Ishikawa (cell line): ENCODE measurements at regions not wholly inside any gene's neighbourhood (a gene's known extent, or its start where the extent isn't known, plus 50 kb on each side); places are given as distances from the start of the nearest gene placed in this dataset.
A peak's percentile ranks its signal among the peaks of the same experiment; 100 is the strongest.

Experiments used
- CEBPB ChIP-seq: IDR thresholded peaks from 2 replicates; pipeline ENCODE4 v1.6.1; 2012
- CREB1 ChIP-seq: IDR thresholded peaks from 2 replicates; pipeline ENCODE4 v1.6.1; 2012; ENCODE audit warnings: low read depth
- EGR1 ChIP-seq: IDR thresholded peaks from 2 replicates; pipeline ENCODE4 v1.6.1; 2012
- EP300 ChIP-seq: IDR thresholded peaks from 2 replicates; pipeline ENCODE4 v1.6.1; 2012; ENCODE audit warnings: borderline replicate concordance
- FOXM1 ChIP-seq: IDR thresholded peaks from 2 replicates; pipeline ENCODE4 v1.6.1; 2012; ENCODE audit warnings: low read depth, borderline replicate concordance
- NFIC ChIP-seq: IDR thresholded peaks from 2 replicates; pipeline ENCODE4 v1.6.1; 2012
- RAD21 ChIP-seq: IDR thresholded peaks from 2 replicates; pipeline ENCODE4 v1.6.1; 2012; ENCODE audit warnings: low read depth
- TAF1 ChIP-seq: IDR thresholded peaks from 2 replicates; pipeline ENCODE4 v1.6.1; 2012; ENCODE audit warnings: low read depth, mild to moderate bottlenecking
- TCF12 ChIP-seq: IDR thresholded peaks from 2 replicates; pipeline ENCODE4 v1.6.1; 2012; ENCODE audit warnings: low read depth
- TEAD4 ChIP-seq: IDR thresholded peaks from 2 replicates; pipeline ENCODE4 v1.6.1; 2012
- YY1 ChIP-seq: IDR thresholded peaks from 2 replicates; pipeline ENCODE4 v1.6.1; 2012; ENCODE audit warnings: low read depth
- ZBTB7A ChIP-seq: IDR thresholded peaks from 2 replicates; pipeline ENCODE4 v1.6.1; 2012; ENCODE audit warnings: low read depth
- TF ChIP-seq, protein P1 (sequence below): IDR thresholded peaks from 2 replicates; pipeline ENCODE4 v1.6.1; 2012
- TF ChIP-seq, protein P2 (sequence below): IDR thresholded peaks from 2 replicates; pipeline ENCODE4 v1.6.1; 2012
- TF ChIP-seq, protein P3 (sequence below): IDR thresholded peaks from 2 replicates; pipeline ENCODE4 v1.6.1; 2012; ENCODE audit warnings: low read depth, mild to moderate bottlenecking

DNA sequence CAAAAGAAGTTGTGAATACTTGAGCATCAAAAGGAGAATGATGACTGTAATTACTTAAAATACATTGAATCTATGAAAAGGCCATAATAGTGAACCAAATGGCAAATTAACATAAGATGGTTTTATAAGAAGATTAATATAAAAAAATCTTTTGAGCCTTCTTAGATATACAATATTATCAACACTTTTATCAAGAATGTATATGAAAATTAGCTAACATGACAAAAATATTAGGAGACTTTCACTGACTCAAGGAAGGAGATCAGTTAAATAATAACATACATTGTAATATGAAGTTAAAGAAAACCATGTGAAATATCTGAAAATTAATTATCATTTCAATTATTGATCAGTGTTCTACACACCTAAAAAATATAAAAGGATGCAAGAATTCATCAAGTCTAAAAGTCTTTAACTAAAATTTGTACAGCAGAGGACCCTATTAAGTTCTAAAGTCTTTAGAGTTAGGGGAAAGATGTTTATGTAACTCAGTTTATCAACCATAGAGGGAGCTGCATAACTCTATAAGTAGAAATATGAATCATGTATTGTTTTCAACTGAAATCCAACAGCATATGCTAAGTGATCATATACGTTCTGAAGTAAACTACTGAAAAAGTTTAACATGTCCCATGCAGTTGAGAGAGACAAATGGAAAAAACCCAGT is 756.1 kb upstream of the MIR17HG start:
- no peak for TF ChIP-seq CEBPB

DNA sequence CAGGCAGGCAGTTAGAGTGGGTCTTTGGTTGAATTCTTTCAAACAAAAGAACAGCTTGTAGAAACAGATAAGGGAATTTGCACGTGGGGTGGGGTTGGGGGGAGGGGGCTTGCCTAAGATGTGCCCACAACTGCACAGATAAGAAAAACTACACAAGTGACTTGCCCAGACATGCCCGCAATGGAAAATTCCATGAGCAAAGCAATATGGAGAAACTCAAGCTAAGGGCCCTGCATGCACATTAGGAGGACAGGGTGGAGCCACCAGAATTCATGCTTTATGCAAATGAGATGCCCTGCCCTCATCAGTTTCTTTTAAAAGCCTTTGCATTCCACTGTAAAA is 755.6 kb upstream of the MIR17HG start:
- no peak for TF ChIP-seq TAF1
- TF ChIP-seq, protein P1, sequence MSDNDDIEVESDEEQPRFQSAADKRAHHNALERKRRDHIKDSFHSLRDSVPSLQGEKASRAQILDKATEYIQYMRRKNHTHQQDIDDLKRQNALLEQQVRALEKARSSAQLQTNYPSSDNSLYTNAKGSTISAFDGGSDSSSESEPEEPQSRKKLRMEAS = no peak
- no peak for TF ChIP-seq FOXM1
- TF ChIP-seq TEAD4 = no peak
- no peak for TF ChIP-seq CREB1
- TF ChIP-seq TCF12 = no peak
- no peak for TF ChIP-seq ZBTB7A
- no peak for TF ChIP-seq EP300
- TF ChIP-seq EGR1 = no peak
- TF ChIP-seq NFIC = no peak
- TF ChIP-seq, protein P2, sequence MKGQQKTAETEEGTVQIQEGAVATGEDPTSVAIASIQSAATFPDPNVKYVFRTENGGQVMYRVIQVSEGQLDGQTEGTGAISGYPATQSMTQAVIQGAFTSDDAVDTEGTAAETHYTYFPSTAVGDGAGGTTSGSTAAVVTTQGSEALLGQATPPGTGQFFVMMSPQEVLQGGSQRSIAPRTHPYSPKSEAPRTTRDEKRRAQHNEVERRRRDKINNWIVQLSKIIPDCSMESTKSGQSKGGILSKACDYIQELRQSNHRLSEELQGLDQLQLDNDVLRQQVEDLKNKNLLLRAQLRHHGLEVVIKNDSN = no peak
- TF ChIP-seq CEBPB = no peak
- TF ChIP-seq, protein P3, sequence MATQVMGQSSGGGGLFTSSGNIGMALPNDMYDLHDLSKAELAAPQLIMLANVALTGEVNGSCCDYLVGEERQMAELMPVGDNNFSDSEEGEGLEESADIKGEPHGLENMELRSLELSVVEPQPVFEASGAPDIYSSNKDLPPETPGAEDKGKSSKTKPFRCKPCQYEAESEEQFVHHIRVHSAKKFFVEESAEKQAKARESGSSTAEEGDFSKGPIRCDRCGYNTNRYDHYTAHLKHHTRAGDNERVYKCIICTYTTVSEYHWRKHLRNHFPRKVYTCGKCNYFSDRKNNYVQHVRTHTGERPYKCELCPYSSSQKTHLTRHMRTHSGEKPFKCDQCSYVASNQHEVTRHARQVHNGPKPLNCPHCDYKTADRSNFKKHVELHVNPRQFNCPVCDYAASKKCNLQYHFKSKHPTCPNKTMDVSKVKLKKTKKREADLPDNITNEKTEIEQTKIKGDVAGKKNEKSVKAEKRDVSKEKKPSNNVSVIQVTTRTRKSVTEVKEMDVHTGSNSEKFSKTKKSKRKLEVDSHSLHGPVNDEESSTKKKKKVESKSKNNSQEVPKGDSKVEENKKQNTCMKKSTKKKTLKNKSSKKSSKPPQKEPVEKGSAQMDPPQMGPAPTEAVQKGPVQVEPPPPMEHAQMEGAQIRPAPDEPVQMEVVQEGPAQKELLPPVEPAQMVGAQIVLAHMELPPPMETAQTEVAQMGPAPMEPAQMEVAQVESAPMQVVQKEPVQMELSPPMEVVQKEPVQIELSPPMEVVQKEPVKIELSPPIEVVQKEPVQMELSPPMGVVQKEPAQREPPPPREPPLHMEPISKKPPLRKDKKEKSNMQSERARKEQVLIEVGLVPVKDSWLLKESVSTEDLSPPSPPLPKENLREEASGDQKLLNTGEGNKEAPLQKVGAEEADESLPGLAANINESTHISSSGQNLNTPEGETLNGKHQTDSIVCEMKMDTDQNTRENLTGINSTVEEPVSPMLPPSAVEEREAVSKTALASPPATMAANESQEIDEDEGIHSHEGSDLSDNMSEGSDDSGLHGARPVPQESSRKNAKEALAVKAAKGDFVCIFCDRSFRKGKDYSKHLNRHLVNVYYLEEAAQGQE = no peak
- no peak for TF ChIP-seq RAD21
- no peak for TF ChIP-seq YY1

DNA sequence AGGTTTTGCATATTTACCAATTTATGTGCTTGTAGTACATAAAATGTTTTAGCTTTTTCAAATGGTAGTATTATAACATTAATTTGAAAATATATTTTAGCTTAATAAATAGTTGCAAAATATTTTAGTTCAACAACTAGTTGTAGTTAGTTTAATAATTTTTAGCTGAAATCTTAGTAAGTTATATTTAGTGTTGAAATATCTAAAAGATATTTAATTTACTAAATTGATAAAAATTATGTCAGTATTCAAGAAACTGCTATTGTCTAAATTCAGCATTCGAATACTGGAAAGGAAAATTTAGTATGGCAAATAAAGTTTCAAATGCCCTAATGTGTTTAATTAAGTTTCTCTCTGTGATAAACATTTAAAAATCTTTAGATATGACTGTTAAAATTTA is 754.5 kb upstream of the MIR17HG start:
- TF ChIP-seq TEAD4 (no peak), CEBPB (no peak), CREB1 (no peak), TCF12 (no peak), NFIC (no peak)
- TF ChIP-seq, protein P2 = no peak

DNA sequence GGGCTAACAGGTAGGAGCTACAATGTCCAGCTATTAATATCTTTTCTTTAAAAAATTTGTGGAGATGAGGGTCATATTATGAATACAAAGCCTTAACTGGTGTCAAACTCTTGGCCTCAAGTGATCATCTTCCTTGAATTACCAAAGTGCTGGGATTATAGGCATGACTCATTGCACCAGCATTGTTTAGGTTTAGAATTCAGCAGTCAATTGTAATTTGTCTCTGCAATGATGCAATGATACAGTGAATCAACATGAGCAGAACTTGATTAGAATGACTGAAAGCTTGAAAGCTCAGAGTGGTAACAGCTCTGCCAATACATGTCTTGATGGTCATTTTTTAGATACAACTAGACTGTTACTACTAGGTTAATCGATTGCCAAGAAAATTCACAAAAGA is 752.8 kb upstream of the MIR17HG start:
- TF ChIP-seq CEBPB (peak; percentile 74; the same call in 1 of the 2 replicates), TCF12 (no peak)

DNA sequence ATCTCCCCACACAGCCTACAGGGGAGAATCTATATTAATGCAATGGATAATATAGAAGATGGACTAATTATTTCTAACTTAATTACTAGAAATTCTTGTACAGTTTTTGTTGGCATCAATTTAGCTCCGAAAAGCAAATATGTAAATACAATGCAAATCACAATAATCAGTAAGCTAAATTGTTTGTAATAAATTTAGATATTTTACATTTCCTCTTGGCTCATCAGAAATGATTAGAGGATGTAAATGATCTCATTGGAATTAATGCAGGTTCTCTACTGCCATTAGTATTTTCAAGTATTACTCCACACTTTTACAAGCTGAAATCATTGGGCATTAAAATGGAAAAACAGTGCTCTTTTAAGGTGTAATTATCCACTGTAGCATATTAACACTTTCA is 741.8 kb upstream of the MIR17HG start:
- TF ChIP-seq FOXM1 (no peak), RAD21 (no peak), YY1 (no peak), ZBTB7A (no peak), TCF12 (no peak), CREB1 (no peak), EP300 (no peak), TAF1 (no peak), EGR1 (no peak), TEAD4 (no peak), CEBPB (no peak), NFIC (no peak)
- TF ChIP-seq, protein P3 = no peak
- TF ChIP-seq, protein P2 = no peak
- TF ChIP-seq, protein P1 = no peak

DNA sequence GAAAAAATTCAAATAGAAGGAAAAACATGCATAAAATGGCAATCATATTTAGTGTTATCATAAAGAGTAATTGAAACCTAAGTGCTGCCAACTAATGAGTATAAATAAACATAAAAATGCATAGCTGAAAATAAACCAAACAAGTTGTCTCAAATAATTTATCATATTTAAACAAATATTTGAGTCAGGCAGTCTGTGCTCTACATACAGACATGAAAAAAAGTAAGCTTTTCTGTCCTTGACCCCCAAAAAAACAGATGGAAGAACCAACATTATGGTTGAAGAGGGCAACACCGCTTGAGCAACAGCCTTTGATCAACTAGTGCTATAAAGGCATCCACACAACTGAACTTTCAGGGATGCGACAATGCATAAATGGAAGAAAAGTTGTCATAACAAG is 735.1 kb upstream of the MIR17HG start:
- TF ChIP-seq FOXM1 (no peak), RAD21 (no peak), ZBTB7A (no peak)
- TF ChIP-seq, protein P3 = no peak
- TF ChIP-seq, protein P1 = no peak
